Osteocyte (in vitro differentiated cells): ENCODE measurements at regions not wholly inside any gene's neighbourhood (a gene's known extent, or its start where the extent isn't known, plus 50 kb on each side); places are given as distances from the start of the nearest gene placed in this dataset.

Experiments used
- DNase-seq: peaks from one replicate; pipeline ENCODE4 v3.0.0; 2021; ENCODE audit warnings: mixed read lengths; ENCODE audit not compliant: unreplicated experiment; ENCODE audit errors: extremely low spot score
- H3K27ac Mint-ChIP-seq: one replicate; pipeline ENCODE4 v1.8.0; 2021; ENCODE audit warnings: mild to moderate bottlenecking, mixed read lengths; ENCODE audit not compliant: unreplicated experiment
- H3K27me3 Mint-ChIP-seq: one replicate; pipeline ENCODE4 v1.8.0; 2021; ENCODE audit warnings: mixed read lengths; ENCODE audit not compliant: unreplicated experiment
- H3K36me3 Mint-ChIP-seq: one replicate; pipeline ENCODE4 v1.8.0; 2021; ENCODE audit warnings: mixed read lengths; ENCODE audit not compliant: unreplicated experiment
- H3K4me1 Mint-ChIP-seq: one replicate; pipeline ENCODE4 v1.8.0; 2021; ENCODE audit warnings: mixed read lengths; ENCODE audit not compliant: unreplicated experiment
- H3K4me3 Mint-ChIP-seq: one replicate; pipeline ENCODE4 v1.8.0; 2021; ENCODE audit warnings: mild to moderate bottlenecking, moderate library complexity, mixed read lengths; ENCODE audit not compliant: unreplicated experiment
- H3K9me3 Mint-ChIP-seq: one replicate; pipeline ENCODE4 v1.8.0; 2021; ENCODE audit warnings: mixed read lengths; ENCODE audit not compliant: unreplicated experiment
- TF ChIP-seq, protein P1 (sequence below): fragments of 200-600 bp; sonication (generic); IDR thresholded peaks from 2 replicates; pipeline ENCODE4 v1.5.0; 2021; ENCODE audit warnings: antibody characterized with exemption, mild to moderate bottlenecking, moderate library complexity

DNA sequence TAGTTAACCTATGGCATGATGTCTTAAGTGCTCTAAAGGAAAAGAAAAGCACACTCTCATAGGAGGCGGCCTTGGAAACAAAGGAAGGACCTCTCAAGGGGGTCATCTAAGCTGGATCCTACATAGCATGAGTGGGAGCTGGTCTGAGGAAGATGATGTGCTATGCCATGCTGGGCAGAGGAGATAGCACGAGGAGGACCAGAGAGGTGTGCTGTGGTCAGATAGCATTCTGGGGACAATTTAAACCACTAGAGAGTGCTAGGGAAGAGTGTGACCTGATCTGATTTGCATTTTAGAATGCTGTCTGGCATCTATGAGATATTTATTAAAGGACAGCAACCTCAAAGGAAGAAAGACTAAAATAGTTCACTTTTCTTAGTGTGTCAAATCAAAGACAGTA lies 910.1 kb upstream of the CELF4 start:
- DNase-seq = no peak
- no peaks in the 10 kb centered on the region for H3K27me3 Mint-ChIP-seq
- H3K4me3 Mint-ChIP-seq = no peak overlapping the region
- H3K9me3 Mint-ChIP-seq = peaks cover 30% of the 10 kb centered on the region
- no peak overlapping the region for H3K27ac Mint-ChIP-seq
- no peaks in the 10 kb centered on the region for H3K4me1 Mint-ChIP-seq
- TF ChIP-seq, protein P1, sequence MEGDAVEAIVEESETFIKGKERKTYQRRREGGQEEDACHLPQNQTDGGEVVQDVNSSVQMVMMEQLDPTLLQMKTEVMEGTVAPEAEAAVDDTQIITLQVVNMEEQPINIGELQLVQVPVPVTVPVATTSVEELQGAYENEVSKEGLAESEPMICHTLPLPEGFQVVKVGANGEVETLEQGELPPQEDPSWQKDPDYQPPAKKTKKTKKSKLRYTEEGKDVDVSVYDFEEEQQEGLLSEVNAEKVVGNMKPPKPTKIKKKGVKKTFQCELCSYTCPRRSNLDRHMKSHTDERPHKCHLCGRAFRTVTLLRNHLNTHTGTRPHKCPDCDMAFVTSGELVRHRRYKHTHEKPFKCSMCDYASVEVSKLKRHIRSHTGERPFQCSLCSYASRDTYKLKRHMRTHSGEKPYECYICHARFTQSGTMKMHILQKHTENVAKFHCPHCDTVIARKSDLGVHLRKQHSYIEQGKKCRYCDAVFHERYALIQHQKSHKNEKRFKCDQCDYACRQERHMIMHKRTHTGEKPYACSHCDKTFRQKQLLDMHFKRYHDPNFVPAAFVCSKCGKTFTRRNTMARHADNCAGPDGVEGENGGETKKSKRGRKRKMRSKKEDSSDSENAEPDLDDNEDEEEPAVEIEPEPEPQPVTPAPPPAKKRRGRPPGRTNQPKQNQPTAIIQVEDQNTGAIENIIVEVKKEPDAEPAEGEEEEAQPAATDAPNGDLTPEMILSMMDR = no peak
- no peaks in the 10 kb centered on the region for H3K36me3 Mint-ChIP-seq

DNA sequence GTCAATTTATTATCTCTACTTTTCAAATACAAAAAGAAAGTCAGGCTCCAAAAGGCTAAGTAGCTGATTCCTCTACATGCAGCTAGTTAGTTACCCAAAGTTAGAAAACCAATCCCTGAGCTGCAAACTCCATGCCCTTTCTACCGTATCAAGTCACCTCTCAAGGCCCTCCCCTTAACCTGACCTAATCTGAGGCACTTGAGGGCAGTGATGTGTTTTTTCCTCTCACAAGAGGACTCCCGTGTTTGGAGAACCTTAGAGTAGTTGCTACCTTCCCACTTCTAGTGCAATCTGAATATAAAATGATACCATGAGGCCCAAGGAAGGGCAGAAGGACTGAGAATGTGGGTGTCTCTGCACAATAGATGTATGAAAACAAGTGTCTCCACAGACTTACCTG lies 907.9 kb upstream of the CELF4 start:
- Mint-ChIP-seq H3K9me3 (peaks cover 36% of the 10 kb centered on the region), H3K4me1 (no peaks in the 10 kb centered on the region), H3K4me3 (no peak overlapping the region), H3K27ac (no peak overlapping the region), H3K36me3 (no peaks in the 10 kb centered on the region), H3K27me3 (no peaks in the 10 kb centered on the region)
- DNase-seq = no peak
- TF ChIP-seq, protein P1 = no peak

DNA sequence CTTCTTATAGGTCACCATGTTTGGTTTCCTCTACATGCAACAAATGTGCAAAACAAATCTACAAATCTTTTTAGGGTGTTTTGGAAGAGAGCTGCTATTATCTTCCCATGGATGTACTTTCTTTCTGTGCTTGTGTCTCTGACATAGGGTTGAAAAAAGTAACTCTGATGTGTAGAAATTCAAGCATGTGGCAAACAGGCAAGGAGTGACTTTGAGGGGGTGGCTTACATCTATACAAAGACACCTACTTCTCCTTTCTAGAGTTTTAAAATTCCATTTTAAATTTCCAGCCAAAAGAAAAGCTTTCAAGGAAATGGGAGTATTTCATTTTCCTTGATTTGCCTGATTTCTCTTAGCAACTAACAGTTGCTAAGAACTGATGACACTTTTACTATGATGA lies 904.8 kb upstream of the CELF4 start:
- Mint-ChIP-seq H3K36me3 (no peaks in the 10 kb centered on the region), H3K4me1 (no peaks in the 10 kb centered on the region), H3K9me3 (peaks cover 42% of the 10 kb centered on the region)

DNA sequence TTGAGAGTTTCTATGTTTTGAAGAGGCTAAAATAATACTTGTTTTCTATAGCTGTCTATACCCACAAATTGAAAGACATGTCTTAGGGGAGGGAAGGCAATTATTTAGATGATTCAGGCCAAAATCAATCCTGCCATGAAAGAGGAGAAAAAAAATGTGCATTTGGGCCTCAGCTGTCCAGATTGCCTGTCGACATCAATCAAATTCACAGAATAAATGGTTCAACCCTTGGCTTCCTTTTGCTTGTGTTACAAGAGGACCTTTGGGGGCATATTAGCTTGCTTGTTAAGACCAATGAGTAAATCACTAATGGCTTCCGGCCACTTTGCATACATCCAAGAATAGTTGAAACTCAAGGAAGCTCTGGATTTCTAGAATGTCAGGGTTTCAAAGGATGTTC lies 900.8 kb upstream of the CELF4 start:
- H3K4me1 Mint-ChIP-seq = no peaks in the 10 kb centered on the region
- no peak overlapping the region for H3K27ac Mint-ChIP-seq
- no peak for DNase-seq
- no peaks in the 10 kb centered on the region for H3K36me3 Mint-ChIP-seq
- peaks cover 33% of the 10 kb centered on the region for H3K9me3 Mint-ChIP-seq
- no peak overlapping the region for H3K4me3 Mint-ChIP-seq
- TF ChIP-seq, protein P1 = no peak
- no peaks in the 10 kb centered on the region for H3K27me3 Mint-ChIP-seq

More for the DNA sequence above, 904.8 kb upstream of the CELF4 start:
- Mint-ChIP-seq H3K27ac (no peak overlapping the region), H3K27me3 (no peaks in the 10 kb centered on the region), H3K4me3 (no peak overlapping the region)
- no peak for DNase-seq
- TF ChIP-seq, protein P1 = no peak

DNA sequence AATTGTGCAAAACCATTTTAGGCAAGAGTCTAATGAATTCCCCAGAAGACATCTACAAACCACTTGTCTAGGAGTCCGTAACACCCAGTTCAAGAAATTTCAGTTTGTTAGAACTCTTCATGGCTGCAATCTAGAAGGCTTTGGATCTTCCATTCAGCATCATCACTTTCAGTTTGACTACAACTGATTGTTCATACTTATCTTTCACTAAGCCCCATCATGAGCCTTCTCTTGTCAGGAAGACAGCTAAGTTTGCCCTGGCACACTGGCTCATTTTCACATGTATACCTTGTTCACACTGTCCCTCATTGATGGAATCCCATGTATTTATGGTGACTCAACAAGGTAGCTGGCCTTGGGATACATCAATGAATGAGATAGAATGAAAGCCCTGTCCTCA lies 898.4 kb upstream of the CELF4 start:
- H3K36me3 Mint-ChIP-seq = no peaks in the 10 kb centered on the region
- no peaks in the 10 kb centered on the region for H3K4me1 Mint-ChIP-seq
- H3K27me3 Mint-ChIP-seq = no peaks in the 10 kb centered on the region
- TF ChIP-seq, protein P1 = no peak
- H3K4me3 Mint-ChIP-seq = no peak overlapping the region
- no peak for DNase-seq
- peaks cover 28% of the 10 kb centered on the region for H3K9me3 Mint-ChIP-seq
- H3K27ac Mint-ChIP-seq = no peak overlapping the region
